DND-41 (cell line): ENCODE measurements at regions not wholly inside any gene's neighbourhood (a gene's known extent, or its start where the extent isn't known, plus 50 kb on each side); places are given as distances from the start of the nearest gene placed in this dataset.

Experiments used
- ATAC-seq: fragments of 200-7000 bp; cut with Tn5 transposase; 3 replicates; pipeline ENCODE4 v1.9.1; 2021; ENCODE audit warnings: low read depth; ENCODE audit not compliant: insufficient read depth
- DNase-seq: peaks from one replicate; pipeline ENCODE4 v3.0.0-alpha.2; 2020
- H2AFZ ChIP-seq: 2 replicates; pipeline ENCODE4 v1.6.0; 2012; ENCODE audit warnings: low read depth, low read length
- H3K27ac ChIP-seq: 2 replicates; pipeline ENCODE4 v1.5.1; 2012; ENCODE audit warnings: low read length, inconsistent platforms
- H3K27me3 ChIP-seq: fragments of 200-600 bp; sonication (generic); 2 replicates; pipeline ENCODE4 v1.6.0; 2012; ENCODE audit warnings: low read length, mild to moderate bottlenecking, inconsistent platforms; ENCODE audit not compliant: insufficient read depth, poor library complexity
- H3K36me3 ChIP-seq: 2 replicates; pipeline ENCODE4 v1.5.1; 2012; ENCODE audit warnings: low read length, inconsistent platforms; ENCODE audit not compliant: insufficient read depth
- H3K4me1 ChIP-seq: 2 replicates; pipeline ENCODE4 v1.5.1; 2012; ENCODE audit warnings: mild to moderate bottlenecking, low read length; ENCODE audit not compliant: insufficient read depth
- H3K4me2 ChIP-seq: 2 replicates; pipeline ENCODE4 v1.6.0; 2012; ENCODE audit warnings: mild to moderate bottlenecking, moderate library complexity, low read length, inconsistent platforms; ENCODE audit not compliant: insufficient read depth
- H3K4me3 ChIP-seq, 2 experiments: fragments of 200-600 bp in 1 of 2; shearing (Covaris generic) in 1 of 2; 2 replicates each; pipeline ENCODE4 v1.5.1; 2012 to 2016; ENCODE audit warnings: inconsistent platforms in 2 of 2, low read length in 2 of 2, mild to moderate bottlenecking in 2 of 2, low read depth in 1 of 2, moderate library complexity in 1 of 2
- H3K79me2 ChIP-seq: 2 replicates; pipeline ENCODE4 v1.6.0; 2012; ENCODE audit warnings: low read length, inconsistent platforms; ENCODE audit not compliant: insufficient read depth
- H3K9ac ChIP-seq: 2 replicates; pipeline ENCODE4 v1.6.0; 2012; ENCODE audit warnings: low read depth, mild to moderate bottlenecking, inconsistent platforms, low read length, moderate library complexity
- H3K9me3 ChIP-seq: 2 replicates; pipeline ENCODE4 v1.5.1; 2012; ENCODE audit warnings: low read length, moderate library complexity, mild to moderate bottlenecking, inconsistent platforms; ENCODE audit not compliant: insufficient read depth, severe bottlenecking
- H4K20me1 ChIP-seq: 2 replicates; pipeline ENCODE4 v1.6.0; 2012; ENCODE audit warnings: low read length; ENCODE audit not compliant: insufficient read depth
- EZH2 ChIP-seq: IDR thresholded peaks from 3 replicates; pipeline ENCODE4 v1.6.1; 2012; ENCODE audit warnings: borderline replicate concordance, low read depth, mild to moderate bottlenecking, moderate library complexity, low read length, inconsistent platforms; ENCODE audit not compliant: severe bottlenecking
- TF ChIP-seq, protein P1 (sequence below): IDR thresholded peaks from 2 replicates; pipeline ENCODE4 v1.5.1; 2012; ENCODE audit warnings: borderline replicate concordance, low read length, moderate library complexity, mild to moderate bottlenecking; ENCODE audit not compliant: poor library complexity, severe bottlenecking; ENCODE audit errors: extremely low read depth

DNA sequence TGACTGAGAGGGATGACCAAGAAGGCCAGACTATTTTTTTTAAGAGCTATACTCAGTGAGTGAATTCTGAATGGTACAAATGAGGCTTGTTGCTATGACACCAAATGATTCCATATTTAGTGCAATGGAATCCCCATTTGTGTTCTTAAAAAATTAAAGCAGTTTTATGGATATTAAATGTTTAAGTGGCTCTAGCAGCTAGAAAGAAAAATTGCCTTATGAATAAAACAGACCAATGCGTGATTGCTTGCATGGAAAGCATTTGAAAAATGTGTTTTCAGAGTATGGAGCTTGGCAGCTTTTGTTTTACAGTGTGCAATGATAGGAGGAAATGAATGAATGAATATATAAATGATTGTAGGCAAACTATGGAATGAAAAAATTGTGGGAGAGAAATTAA lies 238.8 kb upstream of the DPP10 start:
- DNase-seq: no peak
- Histone ChIP-seq H3K27me3 (no peaks in the 10 kb centered on the region), H3K9ac (no peak overlapping the region), H3K4me1 (no peaks in the 10 kb centered on the region), H4K20me1 (no peaks in the 10 kb centered on the region), H3K79me2 (no peaks in the 10 kb centered on the region), H3K4me2 (no peak overlapping the region), H3K36me3 (no peaks in the 10 kb centered on the region), H3K9me3 (no peaks in the 10 kb centered on the region), H3K27ac (no peak overlapping the region), H3K4me3 (no peak overlapping the region), H2AFZ (no peak overlapping the region)
- TF ChIP-seq, protein P1, sequence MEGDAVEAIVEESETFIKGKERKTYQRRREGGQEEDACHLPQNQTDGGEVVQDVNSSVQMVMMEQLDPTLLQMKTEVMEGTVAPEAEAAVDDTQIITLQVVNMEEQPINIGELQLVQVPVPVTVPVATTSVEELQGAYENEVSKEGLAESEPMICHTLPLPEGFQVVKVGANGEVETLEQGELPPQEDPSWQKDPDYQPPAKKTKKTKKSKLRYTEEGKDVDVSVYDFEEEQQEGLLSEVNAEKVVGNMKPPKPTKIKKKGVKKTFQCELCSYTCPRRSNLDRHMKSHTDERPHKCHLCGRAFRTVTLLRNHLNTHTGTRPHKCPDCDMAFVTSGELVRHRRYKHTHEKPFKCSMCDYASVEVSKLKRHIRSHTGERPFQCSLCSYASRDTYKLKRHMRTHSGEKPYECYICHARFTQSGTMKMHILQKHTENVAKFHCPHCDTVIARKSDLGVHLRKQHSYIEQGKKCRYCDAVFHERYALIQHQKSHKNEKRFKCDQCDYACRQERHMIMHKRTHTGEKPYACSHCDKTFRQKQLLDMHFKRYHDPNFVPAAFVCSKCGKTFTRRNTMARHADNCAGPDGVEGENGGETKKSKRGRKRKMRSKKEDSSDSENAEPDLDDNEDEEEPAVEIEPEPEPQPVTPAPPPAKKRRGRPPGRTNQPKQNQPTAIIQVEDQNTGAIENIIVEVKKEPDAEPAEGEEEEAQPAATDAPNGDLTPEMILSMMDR: no peak
- TF ChIP-seq EZH2: no peak
- no peak for ATAC-seq

- Histone ChIP-seq H2AFZ (no peak overlapping the region), H3K36me3 (no peaks in the 10 kb centered on the region), H3K9ac (no peak overlapping the region), H3K4me1 (no peaks in the 10 kb centered on the region), H3K27me3 (no peaks in the 10 kb centered on the region), H3K79me2 (no peaks in the 10 kb centered on the region), H3K9me3 (no peaks in the 10 kb centered on the region), H3K4me2 (no peak overlapping the region), H3K27ac (no peak overlapping the region), H3K4me3 (no peak overlapping the region), H4K20me1 (no peaks in the 10 kb centered on the region)
- TF ChIP-seq, protein P1: no peak
- no peak for TF ChIP-seq EZH2
- ATAC-seq (no peak), DNase-seq (no peak)
Measured at GRCh38 chr2:114213808-114214207, 228.6 kb upstream of the DPP10 start.

DNA sequence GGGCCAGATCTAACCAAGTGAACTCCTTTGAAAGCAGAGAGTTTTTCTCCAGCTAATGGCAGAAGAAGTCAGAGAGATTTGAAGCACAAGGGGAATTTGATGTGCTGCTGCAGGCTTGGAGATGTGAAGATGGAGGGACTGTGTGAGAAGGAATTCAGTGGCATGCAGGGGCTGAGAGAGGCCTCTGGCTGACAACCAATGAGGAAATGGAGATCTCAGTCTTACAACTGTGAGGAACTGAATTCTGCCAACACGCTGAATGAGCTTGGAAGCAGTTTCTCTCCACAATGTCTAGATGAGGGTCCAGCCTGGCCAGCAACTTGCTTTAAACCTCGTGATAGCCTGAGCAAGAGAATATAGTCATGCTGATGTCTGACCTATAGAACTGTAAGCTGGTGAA lies 224.1 kb upstream of the DPP10 start:
- no peak overlapping the region for H3K4me3 ChIP-seq
- H2AFZ ChIP-seq: no peak overlapping the region
- no peaks in the 10 kb centered on the region for H4K20me1 ChIP-seq
- no peak for TF ChIP-seq EZH2
- TF ChIP-seq, protein P1: no peak
- ATAC-seq: no peak
- no peaks in the 10 kb centered on the region for H3K27me3 ChIP-seq
- H3K9ac ChIP-seq: no peak overlapping the region
- H3K27ac ChIP-seq: no peak overlapping the region
- DNase-seq: no peak
- no peaks in the 10 kb centered on the region for H3K79me2 ChIP-seq
- H3K36me3 ChIP-seq: no peaks in the 10 kb centered on the region
- H3K4me2 ChIP-seq: no peak overlapping the region
- H3K4me1 ChIP-seq: no peaks in the 10 kb centered on the region
- no peaks in the 10 kb centered on the region for H3K9me3 ChIP-seq

GRCh38 chr2:114219456-114219855 lies 223.0 kb upstream of the DPP10 start:
- TF ChIP-seq, protein P1: no peak
- no peak for TF ChIP-seq EZH2
- H3K27me3 ChIP-seq: no peaks in the 10 kb centered on the region
- no peak overlapping the region for H3K27ac ChIP-seq
- no peaks in the 10 kb centered on the region for H3K9me3 ChIP-seq
- ATAC-seq (no peak), DNase-seq (no peak)
- no peak overlapping the region for H3K9ac ChIP-seq
- H4K20me1 ChIP-seq: no peaks in the 10 kb centered on the region
- H3K4me3 ChIP-seq: no peak overlapping the region
- no peak overlapping the region for H3K4me2 ChIP-seq
- H2AFZ ChIP-seq: no peak overlapping the region
- no peaks in the 10 kb centered on the region for H3K36me3 ChIP-seq
- no peaks in the 10 kb centered on the region for H3K79me2 ChIP-seq
- H3K4me1 ChIP-seq: no peaks in the 10 kb centered on the region
